Stomach (tissue), 4 donors: ENCODE measurements at regions not wholly inside any gene's neighbourhood (a gene's known extent, or its start where the extent isn't known, plus 50 kb on each side); places are given as distances from the start of the nearest gene placed in this dataset.

Experiments
- CTCF ChIP-seq, 7 experiments: fragments of 450-650 bp in 4 of 7; fragments of 200-600 bp in 3 of 7; sonication (generic) in 3 of 7; IDR thresholded peaks; one replicate each; pipeline ENCODE4 v1.5.1; 2016 to 2019; ENCODE audit warnings: antibody characterized with exemption in 7 of 7, control low read depth in 2 of 7, mild to moderate bottlenecking in 1 of 7
- EP300 ChIP-seq: sonication (generic); formaldehyde crosslinking; IDR thresholded peaks from one replicate; pipeline ENCODE4 v1.6.1; 2017; ENCODE audit warnings: antibody characterized with exemption
- POLR2A ChIP-seq, 4 donors: fragments of 450-650 bp; IDR thresholded peaks; one replicate each; pipeline ENCODE4 v1.6.1; 2016; ENCODE audit warnings: antibody characterized with exemption in 4 of 4, control low read depth in 2 of 4, mild to moderate bottlenecking in 1 of 4, moderate library complexity in 1 of 4

GRCh38 chrX:81791086-81791485 is 589.2 kb downstream of the SH3BGRL start:
- TF ChIP-seq EP300 (no peak), CTCF (IDR thresholded peaks at IDR 0.05) (no peak), POLR2A (IDR thresholded peaks at IDR 0.05) (no peak)
